BJ (cell line): ENCODE measurements at regions not wholly inside any gene's neighbourhood (a gene's known extent, or its start where the extent isn't known, plus 50 kb on each side); places are given as distances from the start of the nearest gene placed in this dataset.

ENCODE experiments used
- CTCF ChIA-PET: fragments of 350-600 bp; formaldehyde crosslinking; extraction: SDS; loops from one replicate; lab custom pipeline; 2021; ENCODE audit warnings: antibody characterized with exemption, inconsistent platforms; lab: Yijun Ruan, JAX
- POLR2A ChIA-PET: fragments of 300-600 bp; sonication (Branson Sonifier 250); formaldehyde crosslinking; extraction: SDS; loops from one replicate; lab custom pipeline; 2021; ENCODE audit warnings: antibody characterized with exemption; lab: Charles Lee
- DNase-seq: peaks from one replicate; pipeline ENCODE4 v3.0.0-alpha.2; 2011; ENCODE audit warnings: low read depth
- H3K27me3 ChIP-seq: 2 replicates; pipeline ENCODE4 v1.6.0; 2011; ENCODE audit warnings: low read length; ENCODE audit not compliant: control insufficient read depth, insufficient read depth
- H3K36me3 ChIP-seq: 2 replicates; pipeline ENCODE4 v1.5.1; 2011; ENCODE audit warnings: low read length; ENCODE audit not compliant: control insufficient read depth, insufficient read depth
- H3K4me3 ChIP-seq: 2 replicates; pipeline ENCODE4 v1.5.1; 2011; ENCODE audit warnings: low read depth, mild to moderate bottlenecking, control low read depth, low read length
- TF ChIP-seq, protein P1 (sequence below): IDR thresholded peaks from 2 replicates; pipeline ENCODE4 v1.5.1; 2011; ENCODE audit warnings: low read depth, mild to moderate bottlenecking, control low read depth, inconsistent platforms, low read length, moderate library complexity; ENCODE audit not compliant: insufficient read depth

DNA sequence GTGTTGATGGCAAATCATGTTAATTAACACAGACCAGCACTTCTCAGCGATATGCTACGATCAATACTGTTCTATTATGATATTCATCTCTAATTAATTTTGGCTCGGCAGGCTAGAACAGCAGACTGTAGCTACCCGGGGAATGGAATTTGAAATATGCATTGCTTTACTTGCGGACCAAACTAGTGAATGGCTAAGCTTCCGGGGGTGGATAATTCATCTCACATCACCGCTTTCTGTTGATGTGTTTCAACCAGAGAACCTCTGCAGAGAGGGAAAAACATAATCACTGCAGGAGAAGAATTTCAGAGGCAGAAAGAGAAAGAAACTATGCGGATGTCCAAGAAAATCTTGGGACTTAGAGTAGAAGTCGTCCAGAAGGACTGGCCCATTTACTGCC lies 490.9 kb downstream of the STK39 start:
- TF ChIP-seq, protein P1, sequence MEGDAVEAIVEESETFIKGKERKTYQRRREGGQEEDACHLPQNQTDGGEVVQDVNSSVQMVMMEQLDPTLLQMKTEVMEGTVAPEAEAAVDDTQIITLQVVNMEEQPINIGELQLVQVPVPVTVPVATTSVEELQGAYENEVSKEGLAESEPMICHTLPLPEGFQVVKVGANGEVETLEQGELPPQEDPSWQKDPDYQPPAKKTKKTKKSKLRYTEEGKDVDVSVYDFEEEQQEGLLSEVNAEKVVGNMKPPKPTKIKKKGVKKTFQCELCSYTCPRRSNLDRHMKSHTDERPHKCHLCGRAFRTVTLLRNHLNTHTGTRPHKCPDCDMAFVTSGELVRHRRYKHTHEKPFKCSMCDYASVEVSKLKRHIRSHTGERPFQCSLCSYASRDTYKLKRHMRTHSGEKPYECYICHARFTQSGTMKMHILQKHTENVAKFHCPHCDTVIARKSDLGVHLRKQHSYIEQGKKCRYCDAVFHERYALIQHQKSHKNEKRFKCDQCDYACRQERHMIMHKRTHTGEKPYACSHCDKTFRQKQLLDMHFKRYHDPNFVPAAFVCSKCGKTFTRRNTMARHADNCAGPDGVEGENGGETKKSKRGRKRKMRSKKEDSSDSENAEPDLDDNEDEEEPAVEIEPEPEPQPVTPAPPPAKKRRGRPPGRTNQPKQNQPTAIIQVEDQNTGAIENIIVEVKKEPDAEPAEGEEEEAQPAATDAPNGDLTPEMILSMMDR: no peak
- Histone ChIP-seq H3K36me3 (no peaks in the 10 kb centered on the region), H3K27me3 (no peaks in the 10 kb centered on the region), H3K4me3 (no peak overlapping the region)
- ChIA-PET POLR2A (no interaction called here), CTCF (interaction anchor here (0.7 kb wide), 1 partner anchor 17 kb away, joined by 3 read pairs; no protein-coding TSS in a partner anchor)
- DNase-seq: no peak

DNA sequence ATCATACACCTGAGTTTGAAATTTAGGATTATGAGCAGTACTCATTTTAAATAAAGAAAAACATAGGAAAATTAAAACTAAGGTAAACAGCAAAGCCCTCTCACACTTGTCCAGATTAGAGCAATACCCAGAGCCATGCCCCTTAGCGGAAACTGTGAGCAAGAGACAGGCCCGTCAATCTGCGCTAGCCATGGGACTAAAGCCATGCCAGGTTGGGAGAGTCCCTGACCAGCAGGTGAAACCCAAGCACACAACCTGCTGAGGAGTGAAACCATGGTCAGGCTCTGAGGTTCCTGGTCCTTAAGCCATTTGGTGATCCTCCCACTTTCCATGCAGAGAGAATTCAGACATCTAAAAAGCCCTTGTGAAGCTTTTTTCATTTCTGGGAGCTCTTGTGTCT lies 494.3 kb downstream of the STK39 start:
- POLR2A ChIA-PET: no interaction called here

DNA sequence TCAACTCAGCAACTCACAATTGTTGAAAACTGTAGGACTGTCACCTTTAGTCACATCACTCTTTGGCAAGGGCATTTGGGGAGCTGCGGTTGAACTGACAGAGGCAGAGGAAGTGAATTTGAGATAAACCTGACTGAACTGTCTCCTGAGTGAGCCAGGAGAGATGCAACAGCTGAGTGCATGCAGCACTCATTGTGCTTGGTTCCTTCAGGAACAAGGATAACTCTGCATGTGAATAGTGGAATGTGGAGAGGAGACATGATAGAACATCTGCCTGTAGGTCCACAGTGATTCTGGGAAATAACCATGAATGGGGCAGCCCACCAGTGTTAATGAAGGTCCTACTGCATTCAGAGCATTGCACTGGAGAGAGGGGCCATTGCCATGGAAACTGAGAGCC lies 494.7 kb downstream of the STK39 start:
- no peak for DNase-seq
- no peak overlapping the region for H3K4me3 ChIP-seq
- ChIA-PET CTCF (interaction anchor here (0.9 kb wide), 1 partner anchor 12 kb away, joined by 3 read pairs; no protein-coding TSS in a partner anchor), POLR2A (no interaction called here)
- H3K27me3 ChIP-seq: no peaks in the 10 kb centered on the region
- TF ChIP-seq, protein P1: no peak
- H3K36me3 ChIP-seq: no peaks in the 10 kb centered on the region

More for the DNA sequence above, 494.3 kb downstream of the STK39 start:
- TF ChIP-seq, protein P1: no peak
- Histone ChIP-seq H3K4me3 (no peak overlapping the region), H3K27me3 (no peaks in the 10 kb centered on the region), H3K36me3 (no peaks in the 10 kb centered on the region)
- CTCF ChIA-PET: interaction anchor here (0.9 kb wide), 1 partner anchor 12 kb away, joined by 3 read pairs; no protein-coding TSS in a partner anchor
- DNase-seq: no peak

DNA sequence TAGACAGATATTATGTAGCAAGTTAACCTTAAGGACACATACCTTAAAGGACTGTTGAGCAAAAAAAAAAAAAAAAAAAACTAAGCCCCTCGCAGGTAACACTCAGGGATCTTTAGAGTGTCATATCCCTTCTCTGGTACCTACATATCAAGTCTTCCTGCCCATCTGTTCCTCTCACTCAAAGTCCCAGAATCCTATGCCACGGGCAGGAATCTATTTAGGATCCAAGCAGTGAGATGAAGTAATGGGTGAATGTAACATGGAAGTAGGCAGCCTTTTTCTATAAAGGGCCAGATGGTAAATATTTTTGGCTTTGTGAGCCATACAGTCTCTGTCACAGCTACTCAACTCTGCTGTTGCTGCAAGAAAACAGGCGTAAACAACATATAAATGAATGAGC lies 496.7 kb downstream of the STK39 start:
- DNase-seq: no peak
- ChIA-PET CTCF (no interaction called here), POLR2A (no interaction called here)
- H3K4me3 ChIP-seq: no peak overlapping the region
- TF ChIP-seq, protein P1: no peak
- H3K27me3 ChIP-seq: no peaks in the 10 kb centered on the region
- H3K36me3 ChIP-seq: no peaks in the 10 kb centered on the region

DNA sequence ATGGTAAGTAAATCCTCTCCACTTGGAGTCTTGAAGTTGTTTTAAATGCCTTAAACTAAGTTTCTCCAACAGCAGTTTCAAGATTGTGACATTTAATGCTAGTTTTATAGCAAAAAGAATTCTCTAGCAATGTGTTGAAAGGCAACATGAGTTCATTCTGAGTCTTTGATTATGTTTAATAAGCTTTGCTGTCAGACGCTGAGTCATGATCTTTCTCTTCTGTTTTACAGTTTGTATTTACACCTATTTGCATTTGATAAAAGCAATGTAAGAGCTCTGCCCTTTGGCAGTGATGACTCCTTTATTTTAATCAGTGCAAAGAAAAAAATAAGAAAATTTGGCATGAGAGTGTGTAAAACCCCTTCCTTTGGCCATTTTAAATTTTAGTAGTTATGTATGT lies 497.7 kb downstream of the STK39 start:
- no peak for DNase-seq
- H3K36me3 ChIP-seq: no peaks in the 10 kb centered on the region
- ChIA-PET POLR2A (no interaction called here), CTCF (no interaction called here)
- TF ChIP-seq, protein P1: no peak
- H3K27me3 ChIP-seq: no peaks in the 10 kb centered on the region
- H3K4me3 ChIP-seq: no peak overlapping the region
